ENCODE measurements at regions not wholly inside any gene's neighbourhood (a gene's known extent, or its start where the extent isn't known, plus 50 kb on each side); places are given as distances from the start of the nearest gene placed in this dataset.
A peak's percentile ranks its signal among the peaks of the same experiment; 100 is the strongest.

- H3K4me3 ChIP-seq (ENCODE audit: low read depth, low read length): no peak overlapping the region
- no peak overlapping the region for H3K27ac ChIP-seq (ENCODE audit: extremely low read depth, low read depth, low read length)
- ChIA-PET CTCF (interaction anchor here (1.1 kb wide), 1 partner anchor 118 kb away, joined by 4 read pairs; no protein-coding TSS in a partner anchor), POLR2A (no interaction called here)
- no peak for TF ChIP-seq ZNF488 (tag by site-specific recombination; IDR thresholded peaks at IDR 0.05)
- TF ChIP-seq HOXC10 (CRISPR knock-in tag; IDR thresholded peaks at IDR 0.05): no peak
- no peak for TF ChIP-seq ZEB2 (tag by site-specific recombination; IDR thresholded peaks at IDR 0.05)
- TF ChIP-seq ZNF707 (tag by site-specific recombination; IDR thresholded peaks at IDR 0.05): no peak
- TF ChIP-seq ZNF24 (tag by site-specific recombination; IDR thresholded peaks at IDR 0.05): no peak
- TF ChIP-seq SCRT1 (tag by site-specific recombination; IDR thresholded peaks at IDR 0.05; ENCODE audit: borderline replicate concordance): peak; percentile 83
- no peak for TF ChIP-seq ZNF23 (tag by site-specific recombination; IDR thresholded peaks at IDR 0.05; ENCODE audit: borderline replicate concordance)
- TF ChIP-seq ZNF501 (tag by site-specific recombination; IDR thresholded peaks at IDR 0.05): no peak
- no peak for TF ChIP-seq ZNF747 (tag by site-specific recombination; IDR thresholded peaks at IDR 0.05)
- no peak for TF ChIP-seq ZNF211 (tag by site-specific recombination; IDR thresholded peaks at IDR 0.05; ENCODE audit: low read depth)
- no peak for TF ChIP-seq ZNF155 (tag by site-specific recombination; IDR thresholded peaks at IDR 0.05)
- no peak for TF ChIP-seq ZBTB48 (tag by site-specific recombination; IDR thresholded peaks at IDR 0.05)
- no peak for TF ChIP-seq BCL11B (tag by site-specific recombination; IDR thresholded peaks at IDR 0.05; ENCODE audit: low read depth)
- no peak for TF ChIP-seq ZNF324 (tag by site-specific recombination; IDR thresholded peaks at IDR 0.05)
- TF ChIP-seq ATF2 (tag by site-specific recombination; IDR thresholded peaks at IDR 0.05; ENCODE audit: low read depth): no peak
- TF ChIP-seq REST (tag by site-specific recombination; IDR thresholded peaks at IDR 0.05): peak; percentile 98
- TF ChIP-seq ZNF791 (tag by site-specific recombination; IDR thresholded peaks at IDR 0.05): no peak
- no peak for TF ChIP-seq ZNF157 (tag by site-specific recombination; IDR thresholded peaks at IDR 0.05)
- peak; percentile 89 for TF ChIP-seq SCRT2 (tag by site-specific recombination; IDR thresholded peaks at IDR 0.05)
- no peak for TF ChIP-seq FEZF1 (tag by site-specific recombination; IDR thresholded peaks at IDR 0.05)
- no peak for TF ChIP-seq ZNF398 (tag by site-specific recombination; IDR thresholded peaks at IDR 0.05)
- H3K36me3 ChIP-seq (ENCODE audit: control insufficient read depth in 2 of 2, insufficient read depth in 1 of 2, low read length in 2 of 2): no peaks in the 10 kb centered on the region
- H3K9me3 ChIP-seq (ENCODE audit: control insufficient read depth, insufficient read depth, low read depth, low read length): no peaks in the 10 kb centered on the region
- H3K4me1 ChIP-seq (ENCODE audit: control insufficient read depth, insufficient read depth, low read length): no peaks in the 10 kb centered on the region
These were observed 50.8 kb upstream of the PCSK1 start for GRCh38 chr5:96483878-96484277.
